VCaP (cell line): ENCODE measurements at regions not wholly inside any gene's neighbourhood (a gene's known extent, or its start where the extent isn't known, plus 50 kb on each side); places are given as distances from the start of the nearest gene placed in this dataset.

Experiments used
- H3K27ac ChIP-seq: fragments of 450-650 bp; 2 replicates; pipeline ENCODE4 v1.5.1; 2017
- CTCF ChIP-seq: fragments of 450-650 bp; conservative IDR thresholded peaks from 2 replicates; pipeline ENCODE4 v1.5.1; 2017; ENCODE audit warnings: mild to moderate bottlenecking, moderate library complexity

GRCh38 chr2:563512-563911, 113.7 kb downstream of the TMEM18 start:
- TF ChIP-seq CTCF = no peak
- H3K27ac ChIP-seq = no peak overlapping the region

- TF ChIP-seq CTCF = no peak
- no peak overlapping the region for H3K27ac ChIP-seq
Measured at GRCh38 chr2:562391-563364, 114.5 kb downstream of the TMEM18 start.

GRCh38 chr2:558879-559278, 118.3 kb downstream of the TMEM18 start:
- peak overlapping the region; percentile 49 for H3K27ac ChIP-seq
- TF ChIP-seq CTCF = no peak

GRCh38 chr2:558302-558642, 118.9 kb downstream of the TMEM18 start:
- peak overlapping the region; percentile 49 for H3K27ac ChIP-seq
- TF ChIP-seq CTCF = no peak

GRCh38 chr2:557635-558301, 119.4 kb downstream of the TMEM18 start:
- H3K27ac ChIP-seq = peak overlapping the region; percentile 49; the same call in 1 of the 2 replicates
- no peak for TF ChIP-seq CTCF

- H3K27ac ChIP-seq = peak overlapping the region; percentile 92
- TF ChIP-seq CTCF = no peak
Measured at GRCh38 chr2:556485-556884, 120.7 kb downstream of the TMEM18 start.

- peak overlapping the region; percentile 92 for H3K27ac ChIP-seq
- no peak for TF ChIP-seq CTCF
Measured at GRCh38 chr2:555164-555922, 121.9 kb downstream of the TMEM18 start.
